K562 (cell line): ENCODE measurements at regions not wholly inside any gene's neighbourhood (a gene's known extent, or its start where the extent isn't known, plus 50 kb on each side); places are given as distances from the start of the nearest gene placed in this dataset.

ENCODE experiments used
- ATAC-seq: fragments of 200-7000 bp; cut with Tn5 transposase; 3 replicates; pipeline ENCODE4 v1.9.1; 2020; ENCODE audit warnings: moderate library complexity
- BruUV-seq: library from RNA; stranded (reverse); fragments of 400-500 nt; replicated peaks from 2 replicates; lab custom pipeline; 2021; lab: Mats Ljungman, UMichigan
- CTCF ChIA-PET: fragments of 300-600 bp; formaldehyde crosslinking; extraction: SDS; loops from one replicate; lab custom pipeline; 2021; ENCODE audit warnings: low intra/inter-chr PET ratio; lab: Yijun Ruan, JAX
- POLR2A ChIA-PET: fragments of 300-600, 350-650 bp; sonication (Branson Sonifier 250); formaldehyde crosslinking; extraction: SDS; loops from one replicate; lab custom pipeline; 2021; ENCODE audit warnings: antibody characterized with exemption, inconsistent platforms; lab: Yijun Ruan, JAX
- DNase-seq, 4 experiments: peaks; one replicate each; pipeline versions ENCODE4 v3.0.0 to v3.0.0-alpha.2; 2011 to 2018; ENCODE audit warnings: low spot score in 3 of 4, mixed read lengths in 3 of 4; ENCODE audit errors: extremely low read depth in 1 of 4
- FAIRE-seq: peaks from 2 replicates; lab custom pipeline; 2011; peaks lifted over from hg19 to GRCh38; lab: Jason Lieb, UNC
- H2AFZ ChIP-seq: 2 replicates; pipeline ENCODE4 v1.6.0; 2011; ENCODE audit warnings: low read depth, low read length, control low read depth, inconsistent platforms
- H3K27ac ChIP-seq: fragments of 200-600 bp; 3 replicates; pipeline ENCODE4 v1.8.0; 2011; ENCODE audit warnings: low read depth, mild to moderate bottlenecking, control low read depth, inconsistent platforms, low read length, moderate library complexity, mixed read lengths; ENCODE audit errors: extremely low read depth
- H3K27me3 ChIP-seq, 2 experiments: fragments of 300-600 bp in 1 of 2; 2 replicates in 1 of 2; 3 replicates in 1 of 2; pipeline versions ENCODE4 v1.6.0 to v1.8.0; 2011; ENCODE audit warnings: inconsistent platforms in 2 of 2, low read length in 2 of 2, mild to moderate bottlenecking in 1 of 2, mixed read lengths in 1 of 2, moderate library complexity in 1 of 2; ENCODE audit not compliant: control insufficient read depth in 2 of 2, insufficient read depth in 2 of 2
- H3K36me3 ChIP-seq: fragments of 300-600 bp; 3 replicates; pipeline ENCODE4 v1.8.0; 2011; ENCODE audit warnings: mild to moderate bottlenecking, low read length, inconsistent platforms; ENCODE audit not compliant: control insufficient read depth, insufficient read depth
- H3K4me1 ChIP-seq, 2 experiments: fragments of 200-600 bp in 1 of 2; replicated peaks in 1 of 2; 2 replicates in 1 of 2; 3 replicates in 1 of 2; pipeline versions ENCODE4 v1.5.1 to v1.8.0; 2011; ENCODE audit warnings: inconsistent platforms in 2 of 2, low read length in 2 of 2, mild to moderate bottlenecking in 1 of 2, mixed read lengths in 1 of 2, moderate library complexity in 1 of 2; ENCODE audit not compliant: control insufficient read depth in 2 of 2, insufficient read depth in 2 of 2
- H3K4me2 ChIP-seq: 2 replicates; pipeline ENCODE4 v1.6.1; 2011; ENCODE audit warnings: low read length, control low read depth, inconsistent platforms, mixed read lengths; ENCODE audit not compliant: insufficient read depth
- H3K4me3 ChIP-seq: fragments of 200-600 bp; sonication (generic), shearing (Covaris generic); 2 replicates; pipeline ENCODE4 v1.5.1; 2016; ENCODE audit warnings: control low read depth, inconsistent platforms
- H3K79me2 ChIP-seq: fragments of 200-600 bp; 3 replicates; pipeline ENCODE4 v1.8.0; 2011; ENCODE audit warnings: low read length, inconsistent platforms; ENCODE audit not compliant: control insufficient read depth, insufficient read depth
- H3K9ac ChIP-seq, 2 experiments: 2 replicates each; pipeline versions ENCODE4 v1.6.0 to v1.6.1; 2011; ENCODE audit warnings: low read depth in 2 of 2, low read length in 2 of 2, control low read depth in 1 of 2, inconsistent platforms in 1 of 2, mild to moderate bottlenecking in 1 of 2, mixed read lengths in 1 of 2; ENCODE audit not compliant: insufficient read depth in 1 of 2
- H3K9me1 ChIP-seq: one replicate; pipeline ENCODE4 v1.6.0; 2011; ENCODE audit warnings: inconsistent platforms, mild to moderate bottlenecking, low read length, moderate library complexity; ENCODE audit not compliant: control insufficient read depth, insufficient read depth
- H3K9me3 ChIP-seq: replicated peaks from 2 replicates; pipeline ENCODE4 v1.5.1; 2011; ENCODE audit warnings: low read depth, low read length, inconsistent platforms; ENCODE audit not compliant: control insufficient read depth, insufficient read depth
- H4K20me1 ChIP-seq: replicated peaks from 2 replicates; pipeline ENCODE4 v1.6.1; 2011; ENCODE audit warnings: low read length, inconsistent platforms, mixed read lengths; ENCODE audit not compliant: control insufficient read depth, insufficient read depth
- BCL6 ChIP-seq: fragments of 250-450 bp; sonication (Bioruptor Pico); IDR thresholded peaks from 2 replicates; pipeline ENCODE4 v1.4.0; 2020
- CBX8 ChIP-seq: fragments of 200-600 bp; sonication (generic); IDR thresholded peaks from 2 replicates; pipeline ENCODE4 v1.6.1; 2012; ENCODE audit warnings: borderline replicate concordance, mixed run types, low read depth, mild to moderate bottlenecking, moderate library complexity, mixed read lengths, low read length, control low read depth, inconsistent platforms; ENCODE audit not compliant: poor library complexity, severe bottlenecking; ENCODE audit errors: extremely low read depth
- CEBPG ChIP-seq, 3 experiments: fragments of 200-800 bp in 1 of 3; sonication (Bioruptor generic) in 1 of 3; sonication (generic) in 1 of 3; formaldehyde crosslinking in 1 of 3; IDR thresholded peaks in 2 of 3; conservative IDR thresholded peaks in 1 of 3; 2 replicates each; pipeline versions ENCODE4 v1.6.1 to v1.8.0; 2016 to 2022; ENCODE audit warnings: missing compliant biosample characterization in 2 of 3, missing genetic modification characterization in 2 of 3, mild to moderate bottlenecking in 1 of 3, missing genetic modification reagents in 1 of 3
- ELF4 ChIP-seq: fragments of 450-650 bp; formaldehyde crosslinking; IDR thresholded peaks from 2 replicates; pipeline ENCODE4 v1.4.0; 2022; ENCODE audit warnings: missing genetic modification characterization
- MIER1 ChIP-seq: fragments of 450-650 bp; IDR thresholded peaks from 2 replicates; pipeline ENCODE4 v1.6.1; 2016; ENCODE audit warnings: antibody characterized with exemption, mild to moderate bottlenecking, low read depth
- MYNN ChIP-seq, 2 experiments: sonication (generic); formaldehyde crosslinking in 1 of 2; IDR thresholded peaks; 2 replicates each; pipeline versions ENCODE4 v1.5.0 to v1.6.1; 2016 to 2020; ENCODE audit warnings: antibody characterized with exemption in 1 of 2, missing genetic modification reagents in 1 of 2
- NFE2 ChIP-seq: IDR thresholded peaks from 2 replicates; pipeline ENCODE4 v1.6.1; 2014; ENCODE audit warnings: antibody characterized with exemption, low read depth
- NR3C1 ChIP-seq: sonication (generic); formaldehyde crosslinking; IDR thresholded peaks from 2 replicates; pipeline ENCODE4 v1.8.1; 2022; ENCODE audit warnings: missing genetic modification reagents
- RBFOX2 ChIP-seq: fragments of 200-400 bp; formaldehyde crosslinking; IDR thresholded peaks from 2 replicates; pipeline ENCODE4 v1.6.1; 2017; ENCODE audit warnings: low read depth, mild to moderate bottlenecking, low read length, moderate library complexity
- TGIF2 ChIP-seq: sonication (generic); formaldehyde crosslinking; IDR thresholded peaks from 2 replicates; pipeline ENCODE4 v1.8.1; 2022; ENCODE audit warnings: mild to moderate bottlenecking, missing genetic modification reagents, moderate library complexity
- WHSC1 ChIP-seq: IDR thresholded peaks from one replicate; pipeline ENCODE4 v1.6.1; 2012; ENCODE audit warnings: low read length, control low read depth, inconsistent platforms
- YBX1 ChIP-seq: fragments of 450-650 bp; IDR thresholded peaks from 2 replicates; pipeline ENCODE4 v1.7.1; 2016; ENCODE audit warnings: mild to moderate bottlenecking
- ZNF12 ChIP-seq: sonication (generic); formaldehyde crosslinking; IDR thresholded peaks from 2 replicates; pipeline ENCODE4 v1.4.0; 2020; ENCODE audit warnings: mild to moderate bottlenecking, missing genetic modification reagents
- ZNF408 ChIP-seq: fragments of 250-450 bp; sonication (Bioruptor Pico); IDR thresholded peaks from 2 replicates; pipeline ENCODE4 v1.4.0; 2020; ENCODE audit warnings: low read depth, mild to moderate bottlenecking, moderate library complexity
- WGBS: fragments of 100-300 bp; shearing (Covaris generic); methylation state at CpG from one replicate; pipeline ENCODE4 v1.1.6; 2016; ENCODE audit warnings: low coverage, mixed read lengths; ENCODE audit not compliant: insufficient coverage; ENCODE audit errors: missing lambda C conversion rate; 5-methylcytosine and 5-hydroxymethylcytosine counted together
- in situ Hi-C: fragments of 300-500 bp; cut with MboI; formaldehyde crosslinking; loops from 4 replicates; pipeline ENCODE4 v1.15.0; 2018; ENCODE audit warnings: inconsistent platforms, mixed read lengths
- intact Hi-C: fragments of 100-400 bp; cut with micrococcal nuclease; formaldehyde crosslinking; loops from 2 replicates; pipeline ENCODE4 v1.14.2; 2022
- TF ChIP-seq, protein P1 (sequence below): conservative IDR thresholded peaks from 2 replicates; pipeline ENCODE4 v1.6.1; 2011; ENCODE audit warnings: low read depth, mild to moderate bottlenecking, low read length; ENCODE audit not compliant: control insufficient read depth
- TF ChIP-seq, protein P2 (sequence below): fragments of 250-450 bp; sonication (Bioruptor Pico); IDR thresholded peaks from 2 replicates; pipeline ENCODE4 v1.8.0; 2022; ENCODE audit warnings: moderate library complexity, mild to moderate bottlenecking, inconsistent platforms

DNA sequence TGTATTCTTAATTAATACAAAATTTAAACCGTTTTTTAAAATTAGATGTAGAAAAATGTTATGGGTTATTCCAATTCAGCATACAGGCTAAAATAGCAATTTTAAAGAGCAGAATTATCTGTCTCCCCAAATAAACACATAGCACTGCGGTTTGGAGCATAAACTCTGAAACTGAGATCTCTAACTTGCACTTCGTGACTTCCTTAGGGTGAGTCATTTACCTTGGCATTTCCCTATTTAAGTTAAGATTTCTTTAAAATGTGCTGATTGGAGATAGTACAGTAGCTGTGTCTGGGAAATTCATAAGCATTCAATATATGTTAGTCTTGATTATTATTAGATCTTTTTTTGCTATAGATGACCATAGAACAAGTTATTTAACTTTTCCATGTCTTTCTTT lies 143.8 kb downstream of the KDM5D start:
- no TSS peak for BruUV-seq
- no peaks in the 10 kb centered on the region for H3K79me2 ChIP-seq
- no peaks in the 10 kb centered on the region for H4K20me1 ChIP-seq
- DNase-seq (no peak), ATAC-seq (no peak), FAIRE-seq (no peak)
- H3K9me1 ChIP-seq = no peaks in the 10 kb centered on the region
- H3K9me3 ChIP-seq = no peaks in the 10 kb centered on the region
- in situ Hi-C loops = no loop called here
- H2AFZ ChIP-seq = no peak overlapping the region
- intact Hi-C loops = no loop called here
- CTCF ChIA-PET = no interaction called here
- no peak overlapping the region for H3K4me3 ChIP-seq
- H3K4me2 ChIP-seq = no peak overlapping the region
- TF ChIP-seq, protein P1, sequence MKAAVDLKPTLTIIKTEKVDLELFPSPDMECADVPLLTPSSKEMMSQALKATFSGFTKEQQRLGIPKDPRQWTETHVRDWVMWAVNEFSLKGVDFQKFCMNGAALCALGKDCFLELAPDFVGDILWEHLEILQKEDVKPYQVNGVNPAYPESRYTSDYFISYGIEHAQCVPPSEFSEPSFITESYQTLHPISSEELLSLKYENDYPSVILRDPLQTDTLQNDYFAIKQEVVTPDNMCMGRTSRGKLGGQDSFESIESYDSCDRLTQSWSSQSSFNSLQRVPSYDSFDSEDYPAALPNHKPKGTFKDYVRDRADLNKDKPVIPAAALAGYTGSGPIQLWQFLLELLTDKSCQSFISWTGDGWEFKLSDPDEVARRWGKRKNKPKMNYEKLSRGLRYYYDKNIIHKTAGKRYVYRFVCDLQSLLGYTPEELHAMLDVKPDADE = no peak
- TF ChIP-seq ELF4 (CRISPR knock-in tag) = no peak
- no peak for TF ChIP-seq MYNN (IDR thresholded peaks at IDR 0.05)
- TF ChIP-seq MYNN (CRISPR knock-in tag; IDR thresholded peaks at IDR 0.05) = no peak
- TF ChIP-seq BCL6 (CRISPR knock-in tag) = no peak
- TF ChIP-seq ZNF12 (CRISPR knock-in tag) = no peak
- TF ChIP-seq NR3C1 (CRISPR knock-in tag) = no peak
- no peak for TF ChIP-seq WHSC1
- TF ChIP-seq MIER1 = no peak
- TF ChIP-seq, protein P2, sequence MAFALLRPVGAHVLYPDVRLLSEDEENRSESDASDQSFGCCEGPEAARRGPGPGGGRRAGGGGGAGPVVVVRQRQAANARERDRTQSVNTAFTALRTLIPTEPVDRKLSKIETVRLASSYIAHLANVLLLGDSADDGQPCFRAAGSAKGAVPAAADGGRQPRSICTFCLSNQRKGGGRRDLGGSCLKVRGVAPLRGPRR (CRISPR knock-in tag) = no peak
- TF ChIP-seq YBX1 = no peak
- no peak for TF ChIP-seq TGIF2
- TF ChIP-seq ZNF408 (CRISPR knock-in tag) = no peak
- TF ChIP-seq CBX8 = no peak
- TF ChIP-seq CEBPG (CRISPR knock-in tag; IDR thresholded peaks at IDR 0.05) = no peak
- no peak for TF ChIP-seq CEBPG (tag; conservative IDR thresholded peaks at IDR 0.05 in 1 of 2, IDR thresholded peaks at IDR 0.05 in 1 of 2)
- TF ChIP-seq NFE2 = no peak
- no peak for TF ChIP-seq RBFOX2
- H3K27ac ChIP-seq = no peak overlapping the region
- no peak overlapping the region for H3K9ac ChIP-seq
- H3K4me1 ChIP-seq = no peaks in the 10 kb centered on the region
- POLR2A ChIA-PET = no interaction called here
- WGBS = no CpG with 5 or more reads among the region's 3 CpGs
- no peaks in the 10 kb centered on the region for H3K36me3 ChIP-seq
- H3K27me3 ChIP-seq = no peaks in the 10 kb centered on the region
